ENCODE measurements at regions not wholly inside any gene's neighbourhood (a gene's known extent, or its start where the extent isn't known, plus 50 kb on each side); places are given as distances from the start of the nearest gene placed in this dataset.

- WGBS (ENCODE audit: insufficient coverage): 100% methylated on average over 1 of the region's 1 CpG
- H3K9me3 Mint-ChIP-seq: peaks cover 0 to 5% (median 0%) of the 10 kb centered on the region in 7 donors
- intact Hi-C loops (cut with micrococcal nuclease): no loop called here
- Histone ChIP-seq H3K36me3 (replicated peaks in 1 of 2; ENCODE audit: control insufficient read depth in 1 of 2, insufficient read depth in 2 of 2, low read length in 2 of 2) (no peaks in the 10 kb centered on the region), H3K4me1 (ENCODE audit: control insufficient read depth in 1 of 2, insufficient read depth in 2 of 2, low read length in 2 of 2) (no peaks in the 10 kb centered on the region), H3K27ac (ENCODE audit: low read depth in 1 of 2, low read length in 2 of 2) (no peak overlapping the region), H3K79me2 (ENCODE audit: insufficient read depth, low read length) (no peaks in the 10 kb centered on the region), H3K27me3 (ENCODE audit: control insufficient read depth in 2 of 2, insufficient read depth in 2 of 2, low read length in 2 of 2) (no peaks in the 10 kb centered on the region), H3K9ac (ENCODE audit: insufficient read depth, low read length, poor library complexity, severe bottlenecking) (no peak overlapping the region), H3K4me2 (replicated peaks; ENCODE audit: extremely low read depth, low read length, poor library complexity, severe bottlenecking) (no peak overlapping the region), H3K4me3 (replicated peaks in 1 of 3; ENCODE audit: low read depth in 2 of 3, low read length in 3 of 3) (no peak overlapping the region), H4K20me1 (ENCODE audit: insufficient read depth, low read length) (no peaks in the 10 kb centered on the region), H3K9me3 (replicated peaks in 1 of 2; ENCODE audit: control insufficient read depth in 1 of 2, insufficient read depth in 1 of 2, low read length in 2 of 2) (no peaks in the 10 kb centered on the region), H2AFZ (ENCODE audit: insufficient read depth, low read depth, low read length, poor library complexity, severe bottlenecking) (no peak overlapping the region)
- no peaks in the 10 kb centered on the region for H3K4me1 Mint-ChIP-seq
- no peak overlapping the region for H3K4me3 Mint-ChIP-seq
- peaks cover 0 to 2% (median 2%) of the 10 kb centered on the region in 3 donors for H3K27me3 Mint-ChIP-seq (ENCODE audit: low read depth in 3 of 3)
- H3K36me3 Mint-ChIP-seq: no peaks in the 10 kb centered on the region
- H3K27ac Mint-ChIP-seq: no peak overlapping the region
- TF ChIP-seq, protein P1, sequence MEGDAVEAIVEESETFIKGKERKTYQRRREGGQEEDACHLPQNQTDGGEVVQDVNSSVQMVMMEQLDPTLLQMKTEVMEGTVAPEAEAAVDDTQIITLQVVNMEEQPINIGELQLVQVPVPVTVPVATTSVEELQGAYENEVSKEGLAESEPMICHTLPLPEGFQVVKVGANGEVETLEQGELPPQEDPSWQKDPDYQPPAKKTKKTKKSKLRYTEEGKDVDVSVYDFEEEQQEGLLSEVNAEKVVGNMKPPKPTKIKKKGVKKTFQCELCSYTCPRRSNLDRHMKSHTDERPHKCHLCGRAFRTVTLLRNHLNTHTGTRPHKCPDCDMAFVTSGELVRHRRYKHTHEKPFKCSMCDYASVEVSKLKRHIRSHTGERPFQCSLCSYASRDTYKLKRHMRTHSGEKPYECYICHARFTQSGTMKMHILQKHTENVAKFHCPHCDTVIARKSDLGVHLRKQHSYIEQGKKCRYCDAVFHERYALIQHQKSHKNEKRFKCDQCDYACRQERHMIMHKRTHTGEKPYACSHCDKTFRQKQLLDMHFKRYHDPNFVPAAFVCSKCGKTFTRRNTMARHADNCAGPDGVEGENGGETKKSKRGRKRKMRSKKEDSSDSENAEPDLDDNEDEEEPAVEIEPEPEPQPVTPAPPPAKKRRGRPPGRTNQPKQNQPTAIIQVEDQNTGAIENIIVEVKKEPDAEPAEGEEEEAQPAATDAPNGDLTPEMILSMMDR (IDR thresholded peaks at IDR 0.05): no peak
- DNase-seq: no peak
Observed at GRCh38 chr6:84462698-84463097, 235.3 kb upstream of the CEP162 start.

DNA sequence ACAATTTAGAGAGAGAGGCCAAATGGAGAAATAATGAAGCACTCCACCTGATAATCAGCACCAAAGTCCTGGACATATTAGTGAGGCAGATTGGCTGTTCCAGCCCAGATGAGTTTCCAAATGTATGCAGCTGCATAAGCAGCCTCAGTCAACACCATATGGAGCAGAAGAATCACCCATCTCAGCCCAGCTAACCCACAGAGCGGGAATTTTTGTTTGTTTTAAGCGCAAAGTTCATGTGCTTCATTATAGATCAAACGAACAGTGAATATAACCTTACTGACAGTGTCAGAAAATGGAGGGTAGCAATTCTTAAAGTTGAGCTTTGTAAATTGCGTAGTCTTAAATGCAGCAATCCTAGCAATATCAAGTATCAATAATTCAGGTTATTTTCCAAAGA is 234.0 kb upstream of the CEP162 start:
- no CpG with 5 or more reads among the region's 4 CpGs for WGBS (ENCODE audit: insufficient coverage)
- no peak overlapping the region for H3K27ac ChIP-seq (ENCODE audit: low read depth in 1 of 2, low read length in 2 of 2)
- no peak overlapping the region for H2AFZ ChIP-seq (ENCODE audit: insufficient read depth, low read depth, low read length, poor library complexity, severe bottlenecking)
- no peaks in the 10 kb centered on the region for H3K4me1 Mint-ChIP-seq
- no peaks in the 10 kb centered on the region for H3K79me2 ChIP-seq (ENCODE audit: insufficient read depth, low read length)
- no peak overlapping the region for H3K4me3 Mint-ChIP-seq
- peaks cover 0 to 2% (median 2%) of the 10 kb centered on the region in 3 donors for H3K27me3 Mint-ChIP-seq (ENCODE audit: low read depth in 3 of 3)
- peaks cover 0 to 5% (median 0%) of the 10 kb centered on the region in 7 donors for H3K9me3 Mint-ChIP-seq
- no peaks in the 10 kb centered on the region for H4K20me1 ChIP-seq (ENCODE audit: insufficient read depth, low read length)
- no peak overlapping the region for H3K4me2 ChIP-seq (replicated peaks; ENCODE audit: extremely low read depth, low read length, poor library complexity, severe bottlenecking)
- no peaks in the 10 kb centered on the region for H3K9me3 ChIP-seq (replicated peaks in 1 of 2; ENCODE audit: control insufficient read depth in 1 of 2, insufficient read depth in 1 of 2, low read length in 2 of 2)
- H3K9ac ChIP-seq (ENCODE audit: insufficient read depth, low read length, poor library complexity, severe bottlenecking): no peak overlapping the region
- intact Hi-C loops (cut with micrococcal nuclease): no loop called here
- H3K27me3 ChIP-seq (ENCODE audit: control insufficient read depth in 2 of 2, insufficient read depth in 2 of 2, low read length in 2 of 2): no peaks in the 10 kb centered on the region
- TF ChIP-seq, protein P1 (IDR thresholded peaks at IDR 0.05): no peak
- H3K36me3 Mint-ChIP-seq: no peaks in the 10 kb centered on the region
- H3K36me3 ChIP-seq (replicated peaks in 1 of 2; ENCODE audit: control insufficient read depth in 1 of 2, insufficient read depth in 2 of 2, low read length in 2 of 2): no peaks in the 10 kb centered on the region
- no peaks in the 10 kb centered on the region for H3K4me1 ChIP-seq (ENCODE audit: control insufficient read depth in 1 of 2, insufficient read depth in 2 of 2, low read length in 2 of 2)
- DNase-seq: no peak
- no peak overlapping the region for H3K27ac Mint-ChIP-seq
- no peak overlapping the region for H3K4me3 ChIP-seq (replicated peaks in 1 of 3; ENCODE audit: low read depth in 2 of 3, low read length in 3 of 3)
